ENCODE measurements at regions not wholly inside any gene's neighbourhood (a gene's known extent, or its start where the extent isn't known, plus 50 kb on each side); places are given as distances from the start of the nearest gene placed in this dataset.

- Histone ChIP-seq H3K27ac (no peak overlapping the region), H3K4me3 (no peak overlapping the region), H3K36me3 (no peaks in the 10 kb centered on the region), H3K27me3 (no peaks in the 10 kb centered on the region), H3K4me1 (no peaks in the 10 kb centered on the region), H3K9me3 (no peaks in the 10 kb centered on the region)
- no peak for DNase-seq (ENCODE audit: low spot score in 2 of 2)
- TF ChIP-seq CTCF (IDR thresholded peaks at IDR 0.05), result no peak
- intact Hi-C loops (cut with DNase I), result no loop called here
Measured at GRCh38 chr15:73812806-73813465, 59.8 kb upstream of the INSYN1 start.

- Histone ChIP-seq H3K4me3 (no peak overlapping the region), H3K9me3 (no peaks in the 10 kb centered on the region), H3K36me3 (no peaks in the 10 kb centered on the region), H3K27ac (no peak overlapping the region), H3K27me3 (no peaks in the 10 kb centered on the region), H3K4me1 (no peaks in the 10 kb centered on the region)
- intact Hi-C loops (cut with DNase I), result no loop called here
- no peak for TF ChIP-seq CTCF (IDR thresholded peaks at IDR 0.05)
- DNase-seq (ENCODE audit: low spot score in 2 of 2), result no peak
Measured at GRCh38 chr15:73813589-73813988, 59.8 kb upstream of the TBC1D21 start.

- H3K4me3 ChIP-seq, result no peak overlapping the region
- H3K36me3 ChIP-seq, result no peaks in the 10 kb centered on the region
- H3K27ac ChIP-seq, result no peak overlapping the region
- no peaks in the 10 kb centered on the region for H3K9me3 ChIP-seq
- no peak for TF ChIP-seq CTCF (IDR thresholded peaks at IDR 0.05)
- intact Hi-C loops (cut with DNase I), result no loop called here
- H3K27me3 ChIP-seq, result no peaks in the 10 kb centered on the region
- no peaks in the 10 kb centered on the region for H3K4me1 ChIP-seq
- DNase-seq (ENCODE audit: low spot score in 2 of 2), result no peak
Measured at GRCh38 chr15:73818308-73818985, 54.9 kb upstream of the TBC1D21 start.

- no peak for DNase-seq (ENCODE audit: low spot score in 2 of 2)
- H3K36me3 ChIP-seq, result no peaks in the 10 kb centered on the region
- no peak overlapping the region for H3K27ac ChIP-seq
- H3K4me3 ChIP-seq, result no peak overlapping the region
- H3K27me3 ChIP-seq, result no peaks in the 10 kb centered on the region
- H3K4me1 ChIP-seq, result no peaks in the 10 kb centered on the region
- no peak for TF ChIP-seq CTCF (IDR thresholded peaks at IDR 0.05)
- no peaks in the 10 kb centered on the region for H3K9me3 ChIP-seq
- intact Hi-C loops (cut with DNase I), result no loop called here
Measured at GRCh38 chr15:73821181-73821580, 52.2 kb upstream of the TBC1D21 start.

GRCh38 chr15:73822998-73823397 lies 50.4 kb upstream of the TBC1D21 start:
- no peaks in the 10 kb centered on the region for H3K36me3 ChIP-seq
- H3K4me3 ChIP-seq, result no peak overlapping the region
- TF ChIP-seq CTCF (IDR thresholded peaks at IDR 0.05), result no peak
- H3K27me3 ChIP-seq, result no peaks in the 10 kb centered on the region
- H3K4me1 ChIP-seq, result no peaks in the 10 kb centered on the region
- no peak for DNase-seq (ENCODE audit: low spot score in 2 of 2)
- H3K9me3 ChIP-seq, result no peaks in the 10 kb centered on the region
- H3K27ac ChIP-seq, result no peak overlapping the region
- intact Hi-C loops (cut with DNase I), result no loop called here

Measured in ascending aorta (tissue), 2 donors.